ENCODE measurements at regions not wholly inside any gene's neighbourhood (a gene's known extent, or its start where the extent isn't known, plus 50 kb on each side); places are given as distances from the start of the nearest gene placed in this dataset.

DNA sequence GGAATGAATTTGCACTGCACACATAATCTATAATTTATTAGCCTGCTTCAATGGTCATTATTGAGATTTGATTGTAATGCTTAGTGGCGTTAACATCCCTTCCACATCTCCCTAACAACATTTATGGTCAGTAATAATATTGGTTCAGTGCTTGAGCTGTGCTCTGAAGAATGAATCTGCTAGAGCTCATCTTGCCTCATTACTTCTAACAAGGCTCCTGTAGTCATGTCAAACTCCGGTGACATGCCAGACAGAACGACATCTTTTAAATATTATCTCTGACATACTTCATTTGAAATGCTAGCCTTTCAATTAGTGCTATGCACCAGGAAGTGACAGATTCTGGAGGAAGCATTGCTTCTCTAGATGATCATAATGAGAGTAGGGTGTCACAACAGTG is 240.3 kb upstream of the BTBD3 start:
- TF ChIP-seq POLR2A (IDR thresholded peaks at IDR 0.05), result no peak
- TF ChIP-seq, protein P1, sequence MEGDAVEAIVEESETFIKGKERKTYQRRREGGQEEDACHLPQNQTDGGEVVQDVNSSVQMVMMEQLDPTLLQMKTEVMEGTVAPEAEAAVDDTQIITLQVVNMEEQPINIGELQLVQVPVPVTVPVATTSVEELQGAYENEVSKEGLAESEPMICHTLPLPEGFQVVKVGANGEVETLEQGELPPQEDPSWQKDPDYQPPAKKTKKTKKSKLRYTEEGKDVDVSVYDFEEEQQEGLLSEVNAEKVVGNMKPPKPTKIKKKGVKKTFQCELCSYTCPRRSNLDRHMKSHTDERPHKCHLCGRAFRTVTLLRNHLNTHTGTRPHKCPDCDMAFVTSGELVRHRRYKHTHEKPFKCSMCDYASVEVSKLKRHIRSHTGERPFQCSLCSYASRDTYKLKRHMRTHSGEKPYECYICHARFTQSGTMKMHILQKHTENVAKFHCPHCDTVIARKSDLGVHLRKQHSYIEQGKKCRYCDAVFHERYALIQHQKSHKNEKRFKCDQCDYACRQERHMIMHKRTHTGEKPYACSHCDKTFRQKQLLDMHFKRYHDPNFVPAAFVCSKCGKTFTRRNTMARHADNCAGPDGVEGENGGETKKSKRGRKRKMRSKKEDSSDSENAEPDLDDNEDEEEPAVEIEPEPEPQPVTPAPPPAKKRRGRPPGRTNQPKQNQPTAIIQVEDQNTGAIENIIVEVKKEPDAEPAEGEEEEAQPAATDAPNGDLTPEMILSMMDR (IDR thresholded peaks at IDR 0.05), result no peak
- no peak for DNase-seq (ENCODE audit: low spot score in 2 of 2)
- no peak overlapping the region for H3K4me3 ChIP-seq (ENCODE audit: low read depth, poor library complexity, severe bottlenecking)
- intact Hi-C loops (cut with DNase I; ENCODE audit: low total_unique reads), result no loop called here
- WGBS, 2 donors, result 54 to 72% methylated on average over 3 of the region's 3 CpGs

DNA sequence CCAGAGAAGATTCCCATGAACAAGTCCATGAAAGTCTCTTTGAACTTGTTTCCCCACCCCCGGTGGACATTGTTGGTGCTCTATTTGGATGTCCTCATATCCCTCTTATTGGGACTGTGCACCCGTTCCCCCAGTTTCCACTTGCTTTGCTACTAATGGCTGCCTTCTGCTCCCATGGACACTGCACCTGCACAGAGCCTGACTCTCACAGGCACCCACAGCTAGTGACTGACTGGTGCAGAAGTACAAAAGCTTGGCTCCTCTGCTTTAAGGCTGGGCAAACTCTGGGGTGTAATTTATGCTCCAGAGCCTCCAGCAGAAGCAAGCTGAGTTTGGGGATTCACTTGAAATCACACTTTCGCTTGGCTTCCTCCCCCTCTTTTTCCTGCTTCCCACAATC is 239.9 kb upstream of the BTBD3 start:
- intact Hi-C loops (cut with DNase I; ENCODE audit: low total_unique reads), result no loop called here
- TF ChIP-seq POLR2A (IDR thresholded peaks at IDR 0.05), result no peak
- TF ChIP-seq, protein P1 (IDR thresholded peaks at IDR 0.05), result no peak
- WGBS, 2 donors, result 82 to 90% methylated on average over 3 of the region's 3 CpGs
- DNase-seq (ENCODE audit: low spot score in 2 of 2), result no peak
- no peak overlapping the region for H3K4me3 ChIP-seq (ENCODE audit: low read depth, poor library complexity, severe bottlenecking)

DNA sequence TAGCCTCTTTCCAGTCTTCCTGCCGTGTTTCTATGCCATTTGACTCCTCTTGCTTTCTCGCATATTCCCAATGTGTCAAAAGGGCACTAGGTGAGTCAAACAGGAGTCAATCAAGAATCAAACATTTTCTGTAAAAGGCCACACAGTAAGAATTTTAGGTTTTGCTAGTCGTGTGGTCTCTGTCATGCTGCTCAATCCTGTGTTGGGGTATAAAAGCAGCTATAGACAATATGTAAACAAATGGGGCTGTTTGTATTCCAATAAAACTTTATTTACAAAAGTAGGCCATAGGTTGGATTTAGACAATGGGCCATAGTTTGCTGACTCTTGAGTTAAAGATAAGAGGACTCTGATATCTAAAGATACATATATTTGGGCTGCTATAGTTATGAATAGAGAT is 235.4 kb upstream of the BTBD3 start:
- no peak for DNase-seq (ENCODE audit: low spot score in 2 of 2)
- H3K4me3 ChIP-seq (ENCODE audit: low read depth, poor library complexity, severe bottlenecking), result no peak overlapping the region
- intact Hi-C loops (cut with DNase I; ENCODE audit: low total_unique reads), result no loop called here
- 74 to 83% methylated on average over 3 of the region's 3 CpGs for WGBS, 2 donors
- TF ChIP-seq, protein P1 (IDR thresholded peaks at IDR 0.05), result no peak
- TF ChIP-seq POLR2A (IDR thresholded peaks at IDR 0.05), result no peak

DNA sequence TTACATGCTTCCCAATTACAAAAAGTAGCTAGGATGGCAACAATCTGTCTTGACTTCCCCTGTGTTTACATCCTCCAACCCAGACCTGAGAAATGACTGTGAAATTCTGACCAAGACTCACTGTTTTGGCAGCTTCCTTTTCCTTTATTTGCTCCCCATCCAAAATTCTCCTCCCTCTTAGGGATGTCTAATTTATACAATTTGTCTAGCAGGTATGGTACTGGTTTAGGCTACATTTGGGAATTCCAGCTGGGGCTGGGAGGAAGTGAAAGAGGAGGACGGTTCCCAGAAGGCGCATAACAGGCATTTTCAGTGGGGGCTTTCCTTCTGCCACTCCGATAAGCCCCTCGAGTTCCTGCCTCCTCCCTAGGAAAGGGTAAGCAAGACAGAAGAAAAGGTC is 231.5 kb upstream of the BTBD3 start:
- no peak for DNase-seq (ENCODE audit: low spot score in 2 of 2)
- intact Hi-C loops (cut with DNase I; ENCODE audit: low total_unique reads), result no loop called here
- TF ChIP-seq, protein P1 (IDR thresholded peaks at IDR 0.05), result no peak
- TF ChIP-seq POLR2A (IDR thresholded peaks at IDR 0.05), result no peak
- WGBS, 2 donors, result 60 to 65% methylated on average over 4 of the region's 4 CpGs
- no peak overlapping the region for H3K4me3 ChIP-seq (ENCODE audit: low read depth, poor library complexity, severe bottlenecking)

DNA sequence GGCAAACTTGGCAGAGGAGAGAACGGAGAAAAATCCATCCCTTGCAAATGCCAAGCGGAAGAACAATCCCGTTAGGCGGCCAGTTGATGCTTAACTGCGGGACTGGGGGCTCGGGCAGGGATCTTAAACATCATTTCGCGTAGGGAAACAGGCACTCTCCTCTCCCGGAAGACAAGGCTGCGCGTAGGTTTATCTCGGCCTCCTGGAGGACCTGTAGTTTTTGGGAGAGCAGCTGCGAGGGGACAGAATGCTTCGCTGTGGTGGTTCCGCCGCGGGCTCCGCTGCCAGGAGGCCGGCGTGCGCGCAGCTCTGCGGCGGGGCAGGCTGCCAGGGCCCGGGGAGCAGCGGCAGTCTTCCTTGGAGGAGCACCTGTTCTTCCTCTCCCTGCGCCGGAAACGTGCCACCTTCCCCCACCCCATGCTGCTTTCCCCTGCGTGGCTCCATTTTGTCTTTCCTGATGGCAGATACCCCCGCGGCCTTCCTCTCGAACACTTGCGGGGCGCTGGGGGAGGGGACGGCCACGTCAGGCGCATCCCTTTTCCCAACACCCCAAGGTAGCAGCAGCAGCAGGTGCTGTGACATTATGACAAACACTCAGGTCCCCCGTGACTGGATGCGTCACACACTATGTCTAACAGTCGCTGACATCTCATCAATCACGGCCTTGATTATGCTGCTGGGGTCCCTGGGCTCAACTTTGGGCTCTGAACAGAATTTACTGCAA is 230.7 kb upstream of the BTBD3 start:
- TF ChIP-seq, protein P1 (IDR thresholded peaks at IDR 0.05), result no peak
- TF ChIP-seq POLR2A (IDR thresholded peaks at IDR 0.05), result no peak
- no peak overlapping the region for H3K4me3 ChIP-seq (ENCODE audit: low read depth, poor library complexity, severe bottlenecking)
- intact Hi-C loops (cut with DNase I; ENCODE audit: low total_unique reads), result no loop called here
- 7 to 8% methylated on average over 31 to 42 of the region's 42 CpGs for WGBS, 2 donors
- no peak for DNase-seq (ENCODE audit: low spot score in 2 of 2)

Measured in lower leg skin (tissue), 4 donors.